ENCODE measurements at regions not wholly inside any gene's neighbourhood (a gene's known extent, or its start where the extent isn't known, plus 50 kb on each side); places are given as distances from the start of the nearest gene placed in this dataset.
A peak's percentile ranks its signal among the peaks of the same experiment; 100 is the strongest.

GRCh38 chr10:117492504-117492903, 50.0 kb upstream of the EMX2 start:
- no peak overlapping the region for H2AFZ ChIP-seq (ENCODE audit: low read length)
- no peaks in the 10 kb centered on the region for H3K27me3 ChIP-seq (replicated peaks; ENCODE audit: insufficient read depth, low read length)
- TF ChIP-seq EZH2 (optimal IDR thresholded peaks at IDR 0.05; ENCODE audit: low read depth, low read length) = no peak
- TF ChIP-seq CTCF (IDR thresholded peaks at IDR 0.05; ENCODE audit: low read length) = no peak
- no peak for TF ChIP-seq EZH2phosphoT487 (IDR thresholded peaks at IDR 0.05; ENCODE audit: low read length)
- no peaks in the 10 kb centered on the region for H3K9me3 ChIP-seq (replicated peaks; ENCODE audit: insufficient read depth, low read length)
- no peak overlapping the region for H3K9ac ChIP-seq (ENCODE audit: low read length)
- peaks cover 14% of the 10 kb centered on the region for H3K4me1 ChIP-seq (ENCODE audit: low read length)
- H3K27ac ChIP-seq (ENCODE audit: low read length) = no peak overlapping the region
- no peaks in the 10 kb centered on the region for H3K36me3 ChIP-seq (replicated peaks; ENCODE audit: insufficient read depth, low read length)
- H3K79me2 ChIP-seq (ENCODE audit: low read length) = no peaks in the 10 kb centered on the region
- peak; percentile 25 for DNase-seq
- no peaks in the 10 kb centered on the region for H4K20me1 ChIP-seq (ENCODE audit: insufficient read depth, low read length)
- H3K9me2 ChIP-seq (replicated peaks; ENCODE audit: insufficient read depth, low read length) = no peaks in the 10 kb centered on the region
- no peak overlapping the region for H3K4me3 ChIP-seq (ENCODE audit: low read length)
- H3F3A ChIP-seq (ENCODE audit: insufficient read depth, low read length) = no peaks in the 10 kb centered on the region
- H3K4me2 ChIP-seq (ENCODE audit: low read depth, low read length) = no peak overlapping the region

- no peaks in the 10 kb centered on the region for H4K20me1 ChIP-seq (ENCODE audit: insufficient read depth, low read length)
These were observed 54.5 kb upstream of the EMX2 start for GRCh38 chr10:117488004-117488403.

GRCh38 chr10:117486606-117487005, 55.9 kb upstream of the EMX2 start:
- no peak overlapping the region for H3K27ac ChIP-seq (ENCODE audit: low read length)
- H4K20me1 ChIP-seq (ENCODE audit: insufficient read depth, low read length) = no peaks in the 10 kb centered on the region
- H2AFZ ChIP-seq (ENCODE audit: low read length) = no peak overlapping the region
- no peaks in the 10 kb centered on the region for H3K9me3 ChIP-seq (replicated peaks; ENCODE audit: insufficient read depth, low read length)
- no peak overlapping the region for H3K4me2 ChIP-seq (ENCODE audit: low read depth, low read length)
- H3F3A ChIP-seq (ENCODE audit: insufficient read depth, low read length) = no peaks in the 10 kb centered on the region
- no peaks in the 10 kb centered on the region for H3K27me3 ChIP-seq (replicated peaks; ENCODE audit: insufficient read depth, low read length)
- no peaks in the 10 kb centered on the region for H3K36me3 ChIP-seq (replicated peaks; ENCODE audit: insufficient read depth, low read length)
- H3K4me3 ChIP-seq (ENCODE audit: low read length) = no peak overlapping the region
- DNase-seq = no peak
- no peaks in the 10 kb centered on the region for H3K9me2 ChIP-seq (replicated peaks; ENCODE audit: insufficient read depth, low read length)
- TF ChIP-seq EZH2 (optimal IDR thresholded peaks at IDR 0.05; ENCODE audit: low read depth, low read length) (no peak), EZH2phosphoT487 (IDR thresholded peaks at IDR 0.05; ENCODE audit: low read length) (no peak), CTCF (IDR thresholded peaks at IDR 0.05; ENCODE audit: low read length) (no peak)
- no peaks in the 10 kb centered on the region for H3K79me2 ChIP-seq (ENCODE audit: low read length)
- no peak overlapping the region for H3K9ac ChIP-seq (ENCODE audit: low read length)
- peaks cover 1% of the 10 kb centered on the region; the same call in 1 of the 2 replicates for H3K4me1 ChIP-seq (ENCODE audit: low read length)

More at GRCh38 chr10:117488004-117488403, 54.5 kb upstream of the EMX2 start:
- no peak overlapping the region for H3K27ac ChIP-seq (ENCODE audit: low read length)
- DNase-seq = no peak
- no peak overlapping the region for H3K4me2 ChIP-seq (ENCODE audit: low read depth, low read length)
- H3K36me3 ChIP-seq (replicated peaks; ENCODE audit: insufficient read depth, low read length) = no peaks in the 10 kb centered on the region
- H3K4me1 ChIP-seq (ENCODE audit: low read length) = peaks cover 14% of the 10 kb centered on the region
- TF ChIP-seq EZH2phosphoT487 (IDR thresholded peaks at IDR 0.05; ENCODE audit: low read length) (no peak), EZH2 (optimal IDR thresholded peaks at IDR 0.05; ENCODE audit: low read depth, low read length) (no peak), CTCF (IDR thresholded peaks at IDR 0.05; ENCODE audit: low read length) (no peak)
- no peaks in the 10 kb centered on the region for H3K79me2 ChIP-seq (ENCODE audit: low read length)
- H3K27me3 ChIP-seq (replicated peaks; ENCODE audit: insufficient read depth, low read length) = no peaks in the 10 kb centered on the region
- no peaks in the 10 kb centered on the region for H3K9me2 ChIP-seq (replicated peaks; ENCODE audit: insufficient read depth, low read length)
- H3K9ac ChIP-seq (ENCODE audit: low read length) = no peak overlapping the region
- H3K4me3 ChIP-seq (ENCODE audit: low read length) = no peak overlapping the region
- H3F3A ChIP-seq (ENCODE audit: insufficient read depth, low read length) = no peaks in the 10 kb centered on the region
- no peak overlapping the region for H2AFZ ChIP-seq (ENCODE audit: low read length)
- H3K9me3 ChIP-seq (replicated peaks; ENCODE audit: insufficient read depth, low read length) = no peaks in the 10 kb centered on the region

Measured in MM.1S (cell line).